HG02798 (cell line): ENCODE measurements at regions not wholly inside any gene's neighbourhood (a gene's known extent, or its start where the extent isn't known, plus 50 kb on each side); places are given as distances from the start of the nearest gene placed in this dataset.
"Not testable (repeated sequence)": the region's sequence is repeated elsewhere in the genome, so short reads cannot be mapped to it uniquely, and the experiment has no call there.

Experiments used
- ATAC-seq: cut with Tn5 transposase; IDR thresholded peaks from one replicate; pipeline ENCODE4 v1.9.1; 2021; ENCODE audit warnings: mild to moderate bottlenecking; ENCODE audit not compliant: unreplicated experiment, poor library complexity

GRCh38 chr2:215866606-215867005 is 146.7 kb downstream of the MREG start:
- no peak for ATAC-seq

DNA sequence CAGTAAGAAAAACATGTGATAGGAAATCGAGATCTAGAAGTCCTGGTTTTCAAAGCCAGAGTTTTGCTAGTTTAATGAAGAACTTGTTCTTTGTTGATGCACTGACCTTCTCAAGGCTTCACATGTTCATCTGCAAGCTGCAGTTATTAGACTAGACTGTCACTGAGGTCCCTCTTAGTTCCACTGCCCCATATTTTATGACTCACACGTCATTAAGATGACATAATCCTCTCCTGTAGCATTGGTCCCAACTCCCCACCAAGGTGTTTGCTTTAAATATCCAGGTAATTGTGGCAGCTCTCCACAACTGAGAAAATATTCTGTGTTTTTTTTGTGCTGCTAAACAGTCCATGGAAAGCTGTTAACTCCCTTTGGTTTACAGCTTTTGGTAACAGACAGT is 149.7 kb downstream of the MREG start:
- no peak for ATAC-seq

- no peak for ATAC-seq
Measured at GRCh38 chr2:215862351-215862771, 151.0 kb downstream of the MREG start.

DNA sequence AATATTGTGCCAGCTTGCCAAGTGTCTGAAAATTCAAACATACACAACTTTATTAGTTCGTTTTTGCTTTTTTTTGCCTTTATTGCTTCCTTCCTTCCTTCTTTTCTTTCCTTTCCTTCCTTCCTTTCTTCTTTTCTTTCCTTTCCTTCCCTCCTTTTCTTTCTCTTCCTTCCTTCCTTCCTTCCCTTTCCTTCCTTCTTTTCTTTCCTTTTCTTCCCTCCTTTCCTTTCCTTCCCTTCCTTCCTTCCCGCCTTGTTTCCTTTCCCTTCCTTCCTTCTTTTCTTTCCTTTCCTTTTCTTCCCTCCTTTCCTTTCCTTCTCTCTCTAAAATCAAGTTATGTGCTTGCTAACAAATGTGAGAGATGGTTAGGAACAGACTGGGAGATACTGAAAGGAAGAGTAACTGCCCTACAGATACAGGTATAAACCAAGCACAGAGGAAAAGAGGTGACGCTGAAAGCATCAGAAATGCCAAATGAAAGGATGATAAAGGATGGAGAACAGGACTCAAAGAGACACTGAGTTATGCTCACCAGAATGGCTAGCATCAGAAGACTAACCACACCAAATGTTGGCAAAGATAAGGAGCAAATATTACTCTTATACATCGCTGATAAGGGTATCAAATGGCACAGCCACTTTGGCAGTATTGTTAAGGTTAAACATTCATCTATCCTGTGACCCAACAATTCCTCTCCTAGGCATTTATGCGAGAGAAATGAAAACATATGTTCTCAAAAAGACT is 151.6 kb downstream of the MREG start:
- no peak for ATAC-seq

DNA sequence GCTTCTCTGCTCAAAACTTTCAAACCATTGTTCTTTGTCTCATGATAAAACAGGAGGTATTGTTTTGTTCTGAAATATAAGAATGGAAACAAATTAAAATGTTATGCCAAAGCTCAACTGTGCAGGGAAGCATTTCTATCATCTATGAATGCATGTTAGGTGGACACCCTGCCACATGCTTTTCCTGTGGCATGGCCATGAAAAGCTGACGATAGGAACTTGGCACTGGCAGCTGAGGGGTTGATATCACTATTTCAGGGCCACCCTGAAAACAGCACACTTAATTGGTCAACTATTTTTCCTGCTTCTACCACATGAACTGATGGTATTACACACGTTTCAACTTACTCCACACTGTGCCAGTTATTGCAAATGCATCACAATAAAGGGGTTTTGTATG is 157.3 kb downstream of the MREG start:
- no peak for ATAC-seq

GRCh38 chr2:215855308-215855707 is 158.0 kb downstream of the MREG start:
- ATAC-seq: not testable (repeated sequence)

GRCh38 chr2:215854008-215854407 is 159.3 kb downstream of the MREG start:
- no peak for ATAC-seq

GRCh38 chr2:215851696-215852095 is 161.7 kb downstream of the MREG start:
- no peak for ATAC-seq

DNA sequence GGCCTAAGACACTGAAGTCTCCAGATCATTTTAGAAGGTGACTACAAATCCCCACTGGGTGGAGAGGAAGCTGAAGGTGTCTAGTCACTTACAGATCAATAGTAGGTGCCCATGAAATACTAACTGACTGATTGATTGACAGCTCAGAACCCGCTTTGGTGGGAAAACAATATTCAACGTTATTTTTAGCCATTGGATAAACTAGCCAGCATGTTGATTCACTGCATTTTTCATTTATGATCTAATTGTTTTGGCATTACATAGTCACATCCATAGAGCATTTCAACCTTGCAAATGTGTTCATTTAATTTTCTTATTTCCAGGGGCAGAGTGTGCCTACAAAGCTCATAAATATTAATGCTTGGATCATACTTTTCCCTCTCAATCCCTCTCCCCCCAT is 162.3 kb downstream of the MREG start:
- no peak for ATAC-seq

GRCh38 chr2:215850380-215850779 is 163.0 kb downstream of the MREG start:
- no peak for ATAC-seq

DNA sequence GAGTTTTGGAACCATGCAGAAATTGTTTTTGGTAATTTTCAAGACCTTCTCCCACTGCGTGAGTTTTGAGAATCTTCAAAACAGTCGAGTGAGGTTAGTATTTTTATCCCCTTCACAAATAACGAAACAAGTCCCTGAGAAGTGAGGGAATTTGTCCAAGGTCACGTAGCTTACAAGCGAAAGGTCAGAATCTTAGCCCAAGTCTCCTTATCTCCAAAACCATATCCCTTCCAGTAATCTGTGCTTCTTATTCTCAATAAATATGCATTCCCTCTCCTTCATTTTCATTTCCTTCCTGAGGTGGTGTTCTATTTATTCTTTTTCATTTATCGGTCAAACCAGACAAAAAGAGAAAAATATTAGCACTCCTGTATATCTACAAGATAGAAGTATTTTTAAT is 163.6 kb downstream of the MREG start:
- ATAC-seq: no peak

DNA sequence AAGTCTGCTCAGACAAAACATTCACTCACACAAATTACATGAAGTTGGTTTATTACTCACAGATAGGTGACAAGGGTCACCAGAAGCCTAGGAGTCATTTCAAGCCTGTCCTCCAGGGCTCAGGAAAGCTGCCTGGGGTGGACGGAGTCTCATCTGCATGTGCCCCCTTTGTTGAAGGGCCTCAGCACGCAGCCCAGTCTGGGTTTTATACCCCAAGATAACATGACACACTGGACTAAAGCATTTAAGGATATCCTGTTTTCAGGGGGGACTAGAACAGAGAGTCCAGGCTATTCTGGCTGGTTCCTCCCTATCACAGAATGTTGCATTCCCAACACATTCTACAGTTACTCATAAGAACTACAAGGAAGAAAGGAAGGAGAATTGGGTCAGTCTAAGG is 164.7 kb downstream of the MREG start:
- no peak for ATAC-seq

GRCh38 chr2:215848146-215848545 is 165.2 kb downstream of the MREG start:
- ATAC-seq: no peak

DNA sequence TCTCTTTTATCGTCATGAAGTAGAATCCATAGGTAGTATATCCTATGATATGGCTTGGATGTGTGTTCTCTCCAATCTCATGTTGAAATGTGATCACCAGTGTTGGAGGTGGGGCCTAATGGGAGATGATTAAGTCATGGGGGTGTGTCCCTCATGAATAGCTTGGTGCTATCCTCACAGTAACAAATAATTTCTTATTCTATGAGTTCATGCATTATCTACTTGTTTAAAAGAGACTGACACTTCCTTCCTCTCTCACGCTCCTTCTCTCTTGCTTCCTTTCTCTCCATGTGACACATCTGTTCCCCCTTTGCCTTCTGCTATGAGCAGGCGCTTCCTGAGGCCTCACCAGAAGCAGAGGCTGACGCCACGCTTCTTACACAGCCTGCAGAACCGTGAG is 165.6 kb downstream of the MREG start:
- no peak for ATAC-seq

DNA sequence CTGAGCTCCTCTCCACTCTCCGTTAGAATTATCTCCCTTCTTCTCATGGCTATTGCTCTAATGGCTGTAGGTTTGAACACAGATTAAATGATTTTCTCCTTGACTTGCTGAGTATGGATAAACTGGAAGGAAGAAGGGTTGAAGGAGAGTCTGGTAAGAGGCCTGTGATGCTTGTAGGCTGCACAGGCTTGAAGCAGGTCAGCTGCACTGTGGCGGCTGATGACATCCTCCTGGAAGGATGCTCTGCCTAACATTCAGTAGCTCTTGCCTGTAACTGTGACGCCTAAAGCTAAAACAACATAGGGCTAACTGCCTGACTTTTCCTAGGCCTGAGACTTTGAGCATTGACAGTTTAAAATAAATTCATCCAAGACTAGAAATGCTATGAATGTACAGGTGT is 166.3 kb downstream of the MREG start:
- ATAC-seq: no peak

DNA sequence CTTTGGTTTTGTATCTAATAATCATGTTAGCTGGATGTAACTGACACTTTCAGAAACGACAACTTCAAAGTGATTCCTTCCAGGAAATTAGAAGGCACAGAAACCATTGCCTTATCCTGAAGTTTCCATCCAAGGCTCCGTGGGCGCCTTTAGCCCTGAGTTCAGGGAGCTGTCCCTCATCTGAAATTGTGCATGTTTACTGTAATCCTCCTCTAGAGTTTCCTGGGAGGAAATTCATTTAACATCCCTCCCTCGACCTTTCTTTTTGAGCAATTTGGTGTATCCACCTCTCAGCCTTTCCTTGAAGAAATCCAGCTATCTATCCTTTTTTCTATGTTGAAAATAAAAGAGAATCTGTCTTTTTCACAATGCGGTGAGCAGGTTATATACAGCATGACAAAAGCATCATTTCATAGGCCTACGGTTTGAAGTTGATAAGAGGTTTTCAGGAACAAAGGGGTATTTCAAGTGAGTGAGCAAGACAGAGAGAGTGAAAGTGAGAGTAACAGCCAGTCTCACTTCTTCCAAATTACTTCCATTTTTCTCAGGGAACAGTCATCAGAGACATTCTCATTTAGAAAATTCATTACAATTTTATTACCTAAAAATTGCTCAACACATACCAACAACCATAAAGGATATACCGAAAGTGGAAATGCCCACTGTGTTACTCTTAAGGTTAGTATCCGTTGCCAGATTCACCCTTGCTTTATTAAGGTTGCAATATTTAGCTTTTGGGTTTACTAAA is 167.3 kb downstream of the MREG start:
- ATAC-seq: peak; percentile 54

GRCh38 chr2:215843579-215843978 is 169.8 kb downstream of the MREG start:
- ATAC-seq: no peak

- ATAC-seq: no peak
Measured at GRCh38 chr2:215841175-215841816, 172.1 kb downstream of the MREG start.

- no peak for ATAC-seq
Measured at GRCh38 chr2:215839816-215840215, 173.5 kb downstream of the MREG start.

DNA sequence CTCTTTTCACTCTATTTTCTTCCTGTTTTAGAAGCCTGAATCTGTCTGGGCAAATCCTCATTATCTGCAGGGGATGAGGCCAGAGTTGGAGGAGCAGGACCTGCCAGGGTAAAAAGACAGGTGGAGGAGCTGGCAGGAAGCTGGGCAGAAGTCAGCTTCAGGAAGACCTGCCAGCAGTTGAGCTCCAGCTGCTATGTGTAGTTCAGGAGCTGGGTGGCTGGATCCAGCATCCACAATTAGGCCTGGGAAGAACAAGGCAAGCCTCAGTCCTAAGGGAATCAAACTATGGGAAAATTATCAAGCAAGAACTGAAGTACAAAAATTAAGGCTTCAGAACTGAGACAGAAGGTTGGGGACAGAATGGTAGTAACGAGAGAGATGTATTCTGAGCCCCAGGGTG is 174.0 kb downstream of the MREG start:
- ATAC-seq: no peak

DNA sequence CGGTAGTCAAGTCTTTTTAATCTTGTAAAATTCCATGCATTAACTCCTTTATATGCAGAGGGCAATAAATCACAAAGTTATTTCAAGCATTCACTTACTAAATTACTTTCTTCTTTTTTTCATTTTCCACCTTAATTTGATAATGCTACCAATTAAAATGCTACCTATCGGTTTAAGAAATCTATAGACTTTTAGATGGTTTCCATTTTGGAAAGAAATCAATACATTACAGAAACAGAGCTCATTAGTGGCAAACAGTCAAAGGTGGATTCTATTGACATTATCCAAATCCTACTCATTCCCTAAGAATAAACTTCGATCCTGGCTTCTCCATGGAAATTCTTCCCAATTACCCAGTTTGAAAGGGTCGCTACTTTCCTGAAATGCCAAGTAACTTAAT is 176.5 kb downstream of the MREG start:
- ATAC-seq: no peak
